B cell (primary cell): ENCODE measurements at regions not wholly inside any gene's neighbourhood (a gene's known extent, or its start where the extent isn't known, plus 50 kb on each side); places are given as distances from the start of the nearest gene placed in this dataset.

ENCODE experiments used
- ATAC-seq: fragments of 200-7000 bp; cut with Tn5 transposase; one replicate; pipeline ENCODE4 v1.10.0; 2021; ENCODE audit warnings: low read depth, mild to moderate bottlenecking, moderate number of reproducible peaks, moderate library complexity
- CTCF ChIA-PET: fragments of 350-600 bp; sonication (Branson Sonifier 250); formaldehyde crosslinking; loops from one replicate; lab custom pipeline; 2021; ENCODE audit warnings: antibody characterized with exemption, inconsistent platforms; lab: Charles Lee
- POLR2A ChIA-PET: fragments of 350-600 bp; sonication (Branson Sonifier 250); formaldehyde crosslinking; loops from one replicate; lab custom pipeline; 2021; ENCODE audit warnings: antibody characterized with exemption; lab: Charles Lee
- DNase-seq: peaks from one replicate; pipeline ENCODE4 v3.0.0; 2013
- H2AFZ ChIP-seq: 2 replicates; pipeline ENCODE4 v1.6.1; 2012; ENCODE audit warnings: mild to moderate bottlenecking, low read depth, low read length; ENCODE audit not compliant: insufficient read depth, poor library complexity, severe bottlenecking
- H3K27ac ChIP-seq, 2 donors: 1 replicate in 1 of 2; 2 replicates in 1 of 2; pipeline ENCODE4 v1.5.1; 2012 to 2013; ENCODE audit warnings: low read length in 2 of 2, mild to moderate bottlenecking in 2 of 2, moderate library complexity in 1 of 2
- H3K27me3 ChIP-seq, 4 experiments: fragments of 200-600 bp in 1 of 4; sonication (generic) in 1 of 4; replicated peaks in 1 of 4; 1 replicate in 2 of 4; 2 replicates in 2 of 4; pipeline versions ENCODE4 v1.6.1 to v1.7.0; 2013 to 2016; ENCODE audit warnings: low read length in 3 of 4, mild to moderate bottlenecking in 2 of 4, mixed read lengths in 1 of 4, moderate library complexity in 1 of 4; ENCODE audit not compliant: insufficient read depth in 4 of 4, control insufficient read depth in 3 of 4; ENCODE audit errors: control extremely low read depth in 1 of 4
- H3K36me3 ChIP-seq, 2 experiments: replicated peaks in 1 of 2; 1 replicate in 1 of 2; 2 replicates in 1 of 2; pipeline versions ENCODE4 v1.6.1 to v1.7.1; 2013; ENCODE audit warnings: low read length in 1 of 2; ENCODE audit not compliant: insufficient read depth in 2 of 2, control insufficient read depth in 1 of 2; ENCODE audit errors: control extremely low read depth in 1 of 2, extremely low read depth in 1 of 2
- H3K4me1 ChIP-seq, 2 donors: fragments of 200-600 bp in 1 of 2; sonication (generic) in 1 of 2; 1 replicate in 1 of 2; 2 replicates in 1 of 2; pipeline versions ENCODE4 v1.5.1 to v1.6.1; 2013 to 2017; ENCODE audit warnings: low read length in 2 of 2; ENCODE audit not compliant: control insufficient read depth in 2 of 2, insufficient read depth in 2 of 2
- H3K4me2 ChIP-seq: replicated peaks from 2 replicates; pipeline ENCODE3; 2012; ENCODE audit warnings: mild to moderate bottlenecking, low read depth, low read length; ENCODE audit not compliant: poor library complexity, severe bottlenecking
- H3K4me3 ChIP-seq, 5 experiments: fragments of 200-600 bp in 1 of 5; sonication (generic) in 1 of 5; 1 replicate in 3 of 5; 2 replicates in 2 of 5; pipeline versions ENCODE4 v1.5.1 to v1.7.0; 2011 to 2016; ENCODE audit warnings: low read length in 4 of 5, mild to moderate bottlenecking in 4 of 5, low read depth in 2 of 5, control low read depth in 1 of 5, moderate library complexity in 1 of 5; ENCODE audit not compliant: insufficient read depth in 1 of 5; ENCODE audit errors: control extremely low read depth in 1 of 5, extremely low read depth in 1 of 5
- H3K79me2 ChIP-seq: fragments of 200-600 bp; sonication (generic); one replicate; pipeline ENCODE4 v1.6.0; 2016; ENCODE audit warnings: low read length; ENCODE audit not compliant: control insufficient read depth, insufficient read depth
- H3K9ac ChIP-seq: fragments of 200-600 bp; sonication (generic); 2 replicates; pipeline ENCODE4 v1.6.1; 2017; ENCODE audit warnings: mild to moderate bottlenecking, low read length, moderate library complexity
- H3K9me3 ChIP-seq, 3 donors: one replicate each; pipeline versions ENCODE4 v1.6.1 to v1.7.1; 2013; ENCODE audit warnings: low read length in 2 of 3; ENCODE audit not compliant: control insufficient read depth in 2 of 3, insufficient read depth in 1 of 3; ENCODE audit errors: control extremely low read depth in 1 of 3
- H4K20me1 ChIP-seq: 2 replicates; pipeline ENCODE4 v1.6.0; 2012; ENCODE audit warnings: mild to moderate bottlenecking, low read length; ENCODE audit not compliant: insufficient read depth, control insufficient read depth, poor library complexity, severe bottlenecking
- H3K27ac Mint-ChIP-seq: one replicate; pipeline ENCODE4 v1.8.0; 2021; ENCODE audit warnings: mixed read lengths
- H3K27me3 Mint-ChIP-seq: one replicate; pipeline ENCODE4 v1.8.0; 2021; ENCODE audit warnings: mixed read lengths
- H3K4me1 Mint-ChIP-seq: one replicate; pipeline ENCODE4 v1.8.0; 2021; ENCODE audit warnings: mixed read lengths
- H3K4me3 Mint-ChIP-seq: one replicate; pipeline ENCODE4 v1.8.0; 2021; ENCODE audit warnings: mixed read lengths
- H3K9me3 Mint-ChIP-seq: one replicate; pipeline ENCODE4 v1.8.0; 2022; ENCODE audit warnings: mixed read lengths; ENCODE audit not compliant: insufficient read depth
- EZH2 ChIP-seq: IDR thresholded peaks from 2 replicates; pipeline ENCODE4 v1.6.1; 2012; ENCODE audit warnings: borderline replicate concordance, low read depth, mild to moderate bottlenecking, moderate library complexity, low read length; ENCODE audit not compliant: insufficient read depth, poor library complexity, severe bottlenecking
- WGBS: methylation state at CpG from one replicate; pipeline ENCODE4 v1.1.5; 2013; ENCODE audit warnings: missing lambda C conversion rate; ENCODE audit not compliant: insufficient coverage; 5-methylcytosine and 5-hydroxymethylcytosine counted together
- intact Hi-C: fragments of 100-400 bp; cut with micrococcal nuclease; formaldehyde crosslinking; loops from one replicate; pipeline ENCODE4 v1.10.0; 2022
- TF ChIP-seq, protein P1 (sequence below): fragments of 200-600 bp; IDR thresholded peaks from one replicate; pipeline ENCODE4 v1.8.0; 2022; ENCODE audit warnings: antibody characterized with exemption, mild to moderate bottlenecking

GRCh38 chr7:152909280-152909679 is 149.7 kb downstream of the ACTR3B start:
- Mint-ChIP-seq H3K27me3 (no peaks in the 10 kb centered on the region), H3K27ac (no peak overlapping the region), H3K9me3 (no peaks in the 10 kb centered on the region), H3K4me3 (no peak overlapping the region), H3K4me1 (no peaks in the 10 kb centered on the region)
- CTCF ChIA-PET, result no interaction called here
- intact Hi-C loops, result no loop called here
- Histone ChIP-seq H3K9ac (no peak overlapping the region), H2AFZ (no peak overlapping the region), H3K4me2 (no peak overlapping the region), H3K27ac (no peak overlapping the region), H3K79me2 (no peaks in the 10 kb centered on the region), H3K27me3 (no peaks in the 10 kb centered on the region), H3K36me3 (no peaks in the 10 kb centered on the region), H3K4me3 (no peak overlapping the region), H3K4me1 (no peaks in the 10 kb centered on the region), H3K9me3 (no peaks in the 10 kb centered on the region), H4K20me1 (no peaks in the 10 kb centered on the region)
- no peak for TF ChIP-seq EZH2
- TF ChIP-seq, protein P1, sequence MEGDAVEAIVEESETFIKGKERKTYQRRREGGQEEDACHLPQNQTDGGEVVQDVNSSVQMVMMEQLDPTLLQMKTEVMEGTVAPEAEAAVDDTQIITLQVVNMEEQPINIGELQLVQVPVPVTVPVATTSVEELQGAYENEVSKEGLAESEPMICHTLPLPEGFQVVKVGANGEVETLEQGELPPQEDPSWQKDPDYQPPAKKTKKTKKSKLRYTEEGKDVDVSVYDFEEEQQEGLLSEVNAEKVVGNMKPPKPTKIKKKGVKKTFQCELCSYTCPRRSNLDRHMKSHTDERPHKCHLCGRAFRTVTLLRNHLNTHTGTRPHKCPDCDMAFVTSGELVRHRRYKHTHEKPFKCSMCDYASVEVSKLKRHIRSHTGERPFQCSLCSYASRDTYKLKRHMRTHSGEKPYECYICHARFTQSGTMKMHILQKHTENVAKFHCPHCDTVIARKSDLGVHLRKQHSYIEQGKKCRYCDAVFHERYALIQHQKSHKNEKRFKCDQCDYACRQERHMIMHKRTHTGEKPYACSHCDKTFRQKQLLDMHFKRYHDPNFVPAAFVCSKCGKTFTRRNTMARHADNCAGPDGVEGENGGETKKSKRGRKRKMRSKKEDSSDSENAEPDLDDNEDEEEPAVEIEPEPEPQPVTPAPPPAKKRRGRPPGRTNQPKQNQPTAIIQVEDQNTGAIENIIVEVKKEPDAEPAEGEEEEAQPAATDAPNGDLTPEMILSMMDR, result no peak
- whole genome bisulfite sequencing, result 98% methylated on average over 6 of the region's 6 CpGs
- DNase-seq, result no peak
- no peak for ATAC-seq
- POLR2A ChIA-PET, result no interaction called here

DNA sequence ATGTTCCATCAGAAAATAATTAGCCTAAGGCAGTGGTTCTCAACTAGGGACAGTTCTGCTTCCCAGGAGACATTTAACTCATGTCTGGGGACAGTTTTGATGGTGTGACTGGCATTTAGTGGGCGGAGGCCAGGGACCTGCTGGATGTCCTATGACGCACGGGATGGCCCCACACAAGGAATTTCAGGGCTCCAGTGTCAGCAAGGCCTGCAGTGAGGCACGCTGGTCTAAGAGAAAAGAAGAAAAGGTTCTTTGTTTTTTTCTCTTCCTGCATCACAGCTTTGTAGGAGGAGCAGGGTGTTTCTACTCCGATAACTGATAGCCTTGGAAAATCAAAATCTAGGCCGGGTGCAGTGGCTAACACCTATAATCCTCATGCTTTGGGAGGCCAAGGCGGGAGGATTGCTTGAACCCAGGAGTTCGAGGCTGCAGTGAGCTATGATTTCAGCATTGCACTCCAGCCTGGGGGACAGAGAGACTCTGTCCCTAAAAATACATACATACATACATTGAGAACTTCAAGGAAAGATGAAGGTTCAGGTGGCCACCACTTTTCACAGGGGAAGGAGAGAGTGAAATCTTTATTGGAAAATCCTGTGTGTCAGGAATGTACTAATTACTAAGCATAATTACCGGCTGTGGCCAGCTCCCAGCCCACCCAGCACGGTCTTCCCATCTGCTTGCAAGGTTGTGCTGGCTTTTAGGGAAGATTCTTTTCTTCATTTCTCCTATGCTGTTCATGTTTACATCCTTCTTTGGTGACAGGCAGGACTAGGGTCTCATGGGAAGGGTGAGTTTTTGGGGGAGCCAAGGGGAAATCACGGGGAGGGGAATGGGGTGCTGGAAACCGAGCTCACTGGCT is 150.4 kb downstream of the ACTR3B start:
- H3K4me3 ChIP-seq, result no peak overlapping the region
- 88% methylated on average over 3 of the region's 12 CpGs for WGBS
- ChIA-PET POLR2A (no interaction called here), CTCF (no interaction called here)
- no peaks in the 10 kb centered on the region for H3K36me3 ChIP-seq
- no peaks in the 10 kb centered on the region for H3K79me2 ChIP-seq
- intact Hi-C loops, result no loop called here
- Mint-ChIP-seq H3K9me3 (no peaks in the 10 kb centered on the region), H3K27me3 (no peaks in the 10 kb centered on the region), H3K4me1 (no peaks in the 10 kb centered on the region), H3K4me3 (no peak overlapping the region), H3K27ac (no peak overlapping the region)
- ATAC-seq (no peak), DNase-seq (no peak)
- H2AFZ ChIP-seq, result no peak overlapping the region
- no peaks in the 10 kb centered on the region for H3K27me3 ChIP-seq
- H3K9me3 ChIP-seq, result no peaks in the 10 kb centered on the region
- H3K4me2 ChIP-seq, result no peak overlapping the region
- no peak overlapping the region for H3K27ac ChIP-seq
- H3K9ac ChIP-seq, result no peak overlapping the region
- no peaks in the 10 kb centered on the region for H3K4me1 ChIP-seq
- H4K20me1 ChIP-seq, result no peaks in the 10 kb centered on the region
- TF ChIP-seq EZH2, result no peak
